ENCODE measurements at regions not wholly inside any gene's neighbourhood (a gene's known extent, or its start where the extent isn't known, plus 50 kb on each side); places are given as distances from the start of the nearest gene placed in this dataset.

- no peak for TF ChIP-seq CTCF (IDR thresholded peaks at IDR 0.05; ENCODE audit: control extremely low read depth in 1 of 3, insufficient read depth in 1 of 3, low read depth in 1 of 3, low read length in 3 of 3)
- TF ChIP-seq YY1 (IDR thresholded peaks at IDR 0.05; ENCODE audit: low read depth, low read length) = no peak
- no peak for TF ChIP-seq USF2 (IDR thresholded peaks at IDR 0.05; ENCODE audit: low read length)
- TF ChIP-seq RAD21 (IDR thresholded peaks at IDR 0.05 in 1 of 2, conservative IDR thresholded peaks at IDR 0.05 in 1 of 2; ENCODE audit: low read depth in 2 of 2, low read length in 2 of 2) = no peak
- TF ChIP-seq NRF1 (IDR thresholded peaks at IDR 0.05; ENCODE audit: low read depth, low read length) = no peak
- TF ChIP-seq RFX5 (IDR thresholded peaks at IDR 0.05; ENCODE audit: borderline replicate concordance, low read depth, low read length) = no peak
- TF ChIP-seq CEBPB (IDR thresholded peaks at IDR 0.05; ENCODE audit: low read depth, low read length) = no peak
These were observed 478.6 kb upstream of the C9orf72 start for GRCh38 chr9:28051559-28052503.
